Mesenchymal stem cell (in vitro differentiated cells and primary cell): ENCODE measurements at regions not wholly inside any gene's neighbourhood (a gene's known extent, or its start where the extent isn't known, plus 50 kb on each side); places are given as distances from the start of the nearest gene placed in this dataset.

Experiments
- DNase-seq: peaks from one replicate; pipeline ENCODE4 v3.0.0-alpha.2; 2013
- H2AFZ ChIP-seq: one replicate; pipeline ENCODE4 v1.6.1; 2013; ENCODE audit warnings: low read depth, mild to moderate bottlenecking, control low read depth, inconsistent platforms, low read length, moderate library complexity
- H2AK5ac ChIP-seq: 2 replicates; pipeline ENCODE4 v1.6.1; 2013; ENCODE audit warnings: low read length, moderate library complexity, mild to moderate bottlenecking, inconsistent platforms; ENCODE audit not compliant: severe bottlenecking
- H2BK120ac ChIP-seq: one replicate; pipeline ENCODE4 v1.6.1; 2013; ENCODE audit warnings: low read depth, mild to moderate bottlenecking, inconsistent platforms, low read length, moderate library complexity
- H2BK12ac ChIP-seq, 2 experiments: one replicate each; pipeline ENCODE4 v1.6.1; 2013; ENCODE audit warnings: inconsistent platforms in 2 of 2, low read length in 2 of 2, mild to moderate bottlenecking in 2 of 2, moderate library complexity in 2 of 2, control low read depth in 1 of 2
- H2BK15ac ChIP-seq: one replicate; pipeline ENCODE4 v1.6.1; 2013; ENCODE audit warnings: mild to moderate bottlenecking, low read depth, inconsistent platforms; ENCODE audit not compliant: poor library complexity, severe bottlenecking
- H2BK5ac ChIP-seq: 2 replicates; pipeline ENCODE4 v1.6.1; 2013; ENCODE audit warnings: low read depth, mild to moderate bottlenecking, low read length, control low read depth, inconsistent platforms; ENCODE audit not compliant: poor library complexity, severe bottlenecking
- H3K14ac ChIP-seq, 2 experiments: one replicate each; pipeline ENCODE4 v1.6.1; 2013; ENCODE audit warnings: inconsistent platforms in 2 of 2, low read length in 2 of 2, control low read depth in 1 of 2, mild to moderate bottlenecking in 1 of 2, moderate library complexity in 1 of 2
- H3K18ac ChIP-seq, 2 experiments: one replicate each; pipeline ENCODE4 v1.6.1; 2013; ENCODE audit warnings: inconsistent platforms in 2 of 2, low read length in 2 of 2, control low read depth in 1 of 2, low read depth in 1 of 2, mild to moderate bottlenecking in 1 of 2
- H3K23ac ChIP-seq, 2 experiments: one replicate each; pipeline ENCODE4 v1.6.1; 2013; ENCODE audit warnings: inconsistent platforms in 2 of 2, low read length in 2 of 2, mild to moderate bottlenecking in 2 of 2, moderate library complexity in 2 of 2, control low read depth in 1 of 2
- H3K27ac ChIP-seq: 2 replicates; pipeline ENCODE4 v1.5.1; 2013; ENCODE audit warnings: mild to moderate bottlenecking, moderate library complexity, low read length, control low read depth, inconsistent platforms; ENCODE audit not compliant: poor library complexity, severe bottlenecking
- H3K27me3 ChIP-seq, 2 experiments: 2 replicates each; pipeline versions ENCODE4 v1.6.1 to v1.7.0; 2013; ENCODE audit warnings: low read length in 2 of 2, mild to moderate bottlenecking in 2 of 2, moderate library complexity in 2 of 2, control low read depth in 1 of 2, inconsistent platforms in 1 of 2; ENCODE audit not compliant: control insufficient read depth in 1 of 2, insufficient read depth in 1 of 2
- H3K36me3 ChIP-seq, 2 experiments: 2 replicates each; pipeline versions ENCODE4 v1.6.1 to v1.7.0; 2013; ENCODE audit warnings: low read length in 2 of 2, control low read depth in 1 of 2, inconsistent platforms in 1 of 2, low read depth in 1 of 2, mild to moderate bottlenecking in 1 of 2; ENCODE audit not compliant: insufficient read depth in 2 of 2, control insufficient read depth in 1 of 2
- H3K4ac ChIP-seq, 2 experiments: one replicate each; pipeline ENCODE4 v1.6.1; 2013; ENCODE audit warnings: inconsistent platforms in 2 of 2, low read length in 2 of 2, mild to moderate bottlenecking in 2 of 2, moderate library complexity in 2 of 2, control low read depth in 1 of 2, low read depth in 1 of 2
- H3K4me1 ChIP-seq: 2 replicates; pipeline ENCODE4 v1.6.1; 2013; ENCODE audit warnings: low read depth, low read length, control low read depth; ENCODE audit not compliant: control insufficient read depth, insufficient read depth
- H3K4me2 ChIP-seq: 2 replicates; pipeline ENCODE4 v1.6.1; 2013; ENCODE audit warnings: low read length, mild to moderate bottlenecking, inconsistent platforms; ENCODE audit not compliant: poor library complexity, severe bottlenecking
- H3K4me3 ChIP-seq, 2 experiments: 2 replicates each; pipeline versions ENCODE4 v1.5.1 to v1.7.0; 2013; ENCODE audit warnings: low read length in 2 of 2, mild to moderate bottlenecking in 2 of 2, control low read depth in 1 of 2, low read depth in 1 of 2; ENCODE audit not compliant: insufficient read depth in 1 of 2
- H3K79me1 ChIP-seq: replicated peaks from 2 replicates; pipeline ENCODE4 v1.6.1; 2013; ENCODE audit warnings: mild to moderate bottlenecking, control low read depth, low read length, inconsistent platforms; ENCODE audit not compliant: poor library complexity, severe bottlenecking
- H3K9ac ChIP-seq: 2 replicates; pipeline ENCODE4 v1.7.0; 2013; ENCODE audit warnings: mild to moderate bottlenecking, low read length, moderate library complexity
- H3K9me3 ChIP-seq: 2 replicates; pipeline ENCODE4 v1.7.0; 2013; ENCODE audit warnings: mild to moderate bottlenecking, low read length; ENCODE audit not compliant: control insufficient read depth
- H4K8ac ChIP-seq: one replicate; pipeline ENCODE4 v1.6.1; 2013; ENCODE audit warnings: inconsistent platforms, mild to moderate bottlenecking, low read length, moderate library complexity
- H4K91ac ChIP-seq: one replicate; pipeline ENCODE4 v1.6.1; 2013; ENCODE audit warnings: mild to moderate bottlenecking, low read length, inconsistent platforms
- WGBS: methylation state at CpG from one replicate; pipeline ENCODE4 v1.1.7; 2013; ENCODE audit warnings: mixed read lengths; 5-methylcytosine and 5-hydroxymethylcytosine counted together

DNA sequence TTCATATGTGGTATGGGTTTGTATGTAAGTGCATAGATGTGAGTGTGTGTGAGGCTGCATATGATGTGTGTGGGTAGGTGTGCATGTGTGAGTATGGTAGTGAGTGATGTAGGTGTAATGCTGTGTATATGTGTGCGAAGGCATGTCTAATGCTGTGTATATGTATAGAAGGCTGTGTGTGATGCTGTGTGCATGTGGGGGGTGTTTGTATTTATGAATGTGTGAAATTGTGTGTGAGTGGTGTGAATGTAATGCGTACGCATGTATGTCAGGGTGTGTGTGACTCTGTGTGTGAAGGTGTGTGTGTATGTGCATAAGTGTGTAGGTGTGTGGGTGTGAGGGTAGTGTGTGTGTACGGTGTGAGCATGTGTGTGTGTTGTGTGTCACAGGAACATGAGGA, 300.0 kb downstream of the OMA1 start:
- H3K4me2 ChIP-seq, result no peak overlapping the region
- H3K27ac ChIP-seq, result no peak overlapping the region
- no peak overlapping the region for H3K23ac ChIP-seq
- no peak overlapping the region for H4K91ac ChIP-seq
- no peak overlapping the region for H2AFZ ChIP-seq
- no peak overlapping the region for H2BK5ac ChIP-seq
- 96% methylated on average over 4 of the region's 4 CpGs for WGBS
- H3K4ac ChIP-seq, result no peak overlapping the region
- H2BK15ac ChIP-seq, result no peak overlapping the region
- H3K79me1 ChIP-seq, result no peaks in the 10 kb centered on the region
- H3K4me3 ChIP-seq, result no peak overlapping the region
- no peaks in the 10 kb centered on the region for H3K36me3 ChIP-seq
- no peak overlapping the region for H3K18ac ChIP-seq
- no peak overlapping the region for H2BK120ac ChIP-seq
- H2BK12ac ChIP-seq, result no peak overlapping the region
- no peak overlapping the region for H4K8ac ChIP-seq
- no peak for DNase-seq
- no peaks in the 10 kb centered on the region for H3K9me3 ChIP-seq
- H2AK5ac ChIP-seq, result no peak overlapping the region
- peak overlapping the region in 1 of 2 experiments; percentile 46 for H3K14ac ChIP-seq
- peaks cover 13% of the 10 kb centered on the region for H3K4me1 ChIP-seq
- H3K9ac ChIP-seq, result no peak overlapping the region
- H3K27me3 ChIP-seq, result peaks cover 38 to 61% of the 10 kb centered on the region in 2 experiments

DNA sequence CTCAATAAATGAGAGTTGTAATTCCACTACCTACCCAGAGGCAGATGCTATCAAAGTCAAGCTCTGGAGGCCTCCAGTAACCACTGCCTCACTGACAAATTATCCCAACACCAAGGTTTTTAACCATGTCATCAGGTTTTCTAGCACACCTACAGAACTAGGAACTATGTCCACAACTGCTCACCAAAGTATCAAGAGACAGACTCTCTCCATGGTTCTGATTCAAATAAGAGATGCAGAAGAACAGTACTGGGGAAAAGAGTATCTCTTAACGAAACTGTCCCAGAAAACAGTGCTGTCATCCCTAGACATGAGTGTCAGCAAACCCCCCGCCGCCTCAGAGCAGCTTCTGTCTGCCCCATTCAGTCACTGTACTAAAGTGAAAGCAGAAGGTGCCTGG, 301.7 kb downstream of the OMA1 start:
- no peak for DNase-seq
- Histone ChIP-seq H4K91ac (no peak overlapping the region), H3K14ac (no peak overlapping the region), H2AFZ (no peak overlapping the region), H3K18ac (no peak overlapping the region), H2BK15ac (no peak overlapping the region), H2AK5ac (no peak overlapping the region), H3K27me3 (peaks cover 26 to 46% of the 10 kb centered on the region in 2 experiments), H3K4me2 (no peak overlapping the region), H3K4me3 (no peak overlapping the region), H2BK120ac (no peak overlapping the region), H3K27ac (no peak overlapping the region), H3K23ac (no peak overlapping the region), H3K9ac (no peak overlapping the region), H3K4ac (no peak overlapping the region), H3K36me3 (no peaks in the 10 kb centered on the region), H2BK5ac (no peak overlapping the region), H3K9me3 (no peaks in the 10 kb centered on the region), H3K4me1 (peaks cover 6% of the 10 kb centered on the region), H3K79me1 (no peaks in the 10 kb centered on the region), H4K8ac (no peak overlapping the region), H2BK12ac (no peak overlapping the region)
- 60% methylated on average over 3 of the region's 3 CpGs for WGBS

GRCh38 chr1:58238846-58239245, 307.7 kb downstream of the OMA1 start:
- Histone ChIP-seq H3K4me3 (no peak overlapping the region), H2BK120ac (no peak overlapping the region), H3K4me2 (no peak overlapping the region), H2BK12ac (no peak overlapping the region), H3K9ac (no peak overlapping the region), H3K18ac (no peak overlapping the region), H4K91ac (no peak overlapping the region), H3K27ac (no peak overlapping the region), H3K14ac (no peak overlapping the region), H3K27me3 (peaks cover 0 to 5% of the 10 kb centered on the region in 2 experiments), H2AFZ (no peak overlapping the region), H3K36me3 (no peaks in the 10 kb centered on the region), H4K8ac (no peak overlapping the region), H3K79me1 (no peaks in the 10 kb centered on the region), H3K4me1 (no peaks in the 10 kb centered on the region), H3K23ac (no peak overlapping the region), H2AK5ac (no peak overlapping the region), H2BK15ac (no peak overlapping the region), H3K9me3 (no peaks in the 10 kb centered on the region), H3K4ac (no peak overlapping the region), H2BK5ac (no peak overlapping the region)
- WGBS, result 30% methylated on average over 2 of the region's 2 CpGs
- no peak for DNase-seq

DNA sequence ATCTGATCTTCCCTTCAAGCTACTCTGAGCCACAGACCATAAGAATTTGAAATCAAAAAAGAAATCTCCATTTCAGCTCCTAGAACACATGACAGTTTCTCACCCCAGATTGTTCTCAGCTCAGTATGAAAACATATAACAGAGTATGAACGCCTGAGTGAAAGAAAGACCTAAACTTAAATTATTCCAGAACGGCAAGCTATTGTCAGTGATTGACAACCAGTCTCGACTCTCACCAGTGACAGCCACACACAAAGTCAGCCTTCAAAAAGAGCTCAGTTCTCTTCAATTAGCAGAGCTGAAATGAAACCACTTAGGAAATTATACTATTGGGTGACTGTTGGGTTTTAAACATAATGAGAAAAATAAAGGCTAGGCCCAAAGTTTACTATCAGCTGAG, 312.8 kb downstream of the OMA1 start:
- Histone ChIP-seq H3K4me2 (no peak overlapping the region), H3K4me3 (no peak overlapping the region), H2BK5ac (no peak overlapping the region), H2BK15ac (no peak overlapping the region), H3K14ac (no peak overlapping the region), H3K9me3 (no peaks in the 10 kb centered on the region), H2BK12ac (no peak overlapping the region), H3K4me1 (no peaks in the 10 kb centered on the region), H2AFZ (no peak overlapping the region), H3K18ac (no peak overlapping the region), H3K79me1 (no peaks in the 10 kb centered on the region), H3K27ac (no peak overlapping the region), H3K4ac (no peak overlapping the region), H2AK5ac (no peak overlapping the region), H4K8ac (no peak overlapping the region), H3K27me3 (peaks cover 0 to 5% of the 10 kb centered on the region in 2 experiments), H3K9ac (no peak overlapping the region), H3K36me3 (no peaks in the 10 kb centered on the region), H3K23ac (no peak overlapping the region), H2BK120ac (no peak overlapping the region), H4K91ac (no peak overlapping the region)
- no peak for DNase-seq
- whole genome bisulfite sequencing, result 69% methylated on average over 3 of the region's 3 CpGs
